Fibroblast of gingiva (primary cell): ENCODE measurements at regions not wholly inside any gene's neighbourhood (a gene's known extent, or its start where the extent isn't known, plus 50 kb on each side); places are given as distances from the start of the nearest gene placed in this dataset.
"Not testable (repeated sequence)": the region's sequence is repeated elsewhere in the genome, so short reads cannot be mapped to it uniquely, and the experiment has no call there.

Source experiments
- DNase-seq: peaks from one replicate; pipeline ENCODE4 v3.0.0-alpha.2; 2011; ENCODE audit warnings: low read depth

- no peak for DNase-seq
Measured at GRCh38 chr17:51347851-51348584, 87.7 kb downstream of the UTP18 start.

GRCh38 chr17:51351080-51351479 lies 90.7 kb downstream of the UTP18 start:
- DNase-seq = no peak

- peak; percentile 44 for DNase-seq
Measured at GRCh38 chr17:51351890-51352289, 91.5 kb downstream of the UTP18 start.

- no peak for DNase-seq
Measured at GRCh38 chr17:51352798-51353197, 92.5 kb downstream of the UTP18 start.

GRCh38 chr17:51353296-51353695 lies 93.0 kb downstream of the UTP18 start:
- DNase-seq = no peak

- DNase-seq = no peak
Measured at GRCh38 chr17:51354936-51355335, 94.6 kb downstream of the UTP18 start.

GRCh38 chr17:51355441-51356410 lies 95.4 kb downstream of the UTP18 start:
- DNase-seq = peak; percentile 36

- DNase-seq = no peak
Measured at GRCh38 chr17:51359055-51359454, 98.7 kb downstream of the UTP18 start.

GRCh38 chr17:51362811-51363585 lies 102.7 kb downstream of the UTP18 start:
- DNase-seq = no peak

- no peak for DNase-seq
Measured at GRCh38 chr17:51365090-51365489, 104.7 kb downstream of the UTP18 start.

GRCh38 chr17:51366866-51367265 lies 106.5 kb downstream of the UTP18 start:
- no peak for DNase-seq

- DNase-seq = not testable (repeated sequence)
Measured at GRCh38 chr17:51367836-51368235, 107.5 kb downstream of the UTP18 start.

GRCh38 chr17:51371732-51372151 lies 111.4 kb downstream of the UTP18 start:
- peak; percentile 16 for DNase-seq

GRCh38 chr17:51372345-51373004 lies 112.1 kb downstream of the UTP18 start:
- DNase-seq = peak; percentile 26

- no peak for DNase-seq
Measured at GRCh38 chr17:51373489-51374152, 113.3 kb downstream of the UTP18 start.

- no peak for DNase-seq
Measured at GRCh38 chr17:51374209-51374608, 113.9 kb downstream of the UTP18 start.

GRCh38 chr17:51375771-51376170 lies 115.4 kb downstream of the UTP18 start:
- DNase-seq = no peak

- no peak for DNase-seq
Measured at GRCh38 chr17:51376739-51377138, 116.4 kb downstream of the UTP18 start.

GRCh38 chr17:51381262-51381661 lies 120.9 kb downstream of the UTP18 start:
- no peak for DNase-seq

- DNase-seq = no peak
Measured at GRCh38 chr17:51385208-51385607, 124.9 kb downstream of the UTP18 start.

- no peak for DNase-seq
Measured at GRCh38 chr17:51387582-51387981, 127.2 kb downstream of the UTP18 start.
